ENCODE measurements at regions not wholly inside any gene's neighbourhood (a gene's known extent, or its start where the extent isn't known, plus 50 kb on each side); places are given as distances from the start of the nearest gene placed in this dataset.
A peak's percentile ranks its signal among the peaks of the same experiment; 100 is the strongest.
"Not testable (repeated sequence)": the region's sequence is repeated elsewhere in the genome, so short reads cannot be mapped to it uniquely, and the experiment has no call there.

DNA sequence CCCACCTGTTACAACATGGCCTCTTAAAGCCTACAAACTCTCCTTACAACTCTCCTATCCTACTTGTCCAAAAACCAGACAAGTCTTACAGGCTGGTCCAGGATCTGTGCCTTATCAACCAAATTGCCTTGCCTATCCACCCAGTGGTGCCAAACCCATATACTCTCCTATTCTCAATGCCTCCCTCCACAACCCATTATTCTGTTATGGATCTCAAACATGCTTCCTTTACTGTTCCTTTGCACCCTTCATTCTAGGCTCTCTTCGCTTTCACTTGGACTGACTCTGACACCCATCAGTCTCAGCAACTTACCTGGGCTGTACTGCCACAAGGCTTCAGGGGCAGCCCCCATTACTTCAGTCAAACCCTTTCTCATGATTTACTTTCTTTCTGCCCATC, 1112.1 kb upstream of the TMEM132C start:
- 100% methylated on average over 1 of the region's 1 CpG for WGBS (ENCODE audit: insufficient coverage)
- H3K36me3 ChIP-seq (ENCODE audit: control insufficient read depth in 4 of 4, insufficient read depth in 4 of 4, low read length in 3 of 4); H3K4me1 ChIP-seq (ENCODE audit: control extremely low read depth in 1 of 4, control insufficient read depth in 4 of 4, insufficient read depth in 4 of 4, low read length in 3 of 4); POLR2A ChIA-PET; H3K4me3 ChIP-seq (ENCODE audit: control insufficient read depth in 1 of 7, extremely low read depth in 1 of 7, insufficient read depth in 4 of 7, low read depth in 2 of 7, low read length in 6 of 7); DNase-seq; H3K27me3 ChIP-seq (replicated peaks in 2 of 5; ENCODE audit: control insufficient read depth in 4 of 5, insufficient read depth in 5 of 5, low read length in 4 of 5); CTCF ChIA-PET; H3K9me3 ChIP-seq (ENCODE audit: control extremely low read depth in 1 of 5, control insufficient read depth in 4 of 5, insufficient read depth in 2 of 5, low read depth in 1 of 5, low read length in 4 of 5): not testable (repeated sequence)
- H3K27ac ChIP-seq (ENCODE audit: insufficient read depth in 1 of 2, low read depth in 1 of 2, low read length in 2 of 2, poor library complexity in 1 of 2, severe bottlenecking in 2 of 2) = peak overlapping the region in 1 of 2 experiments; percentile 66

GRCh38 chr12:127155935-127156619, 1110.9 kb upstream of the TMEM132C start:
- H3K9me3 ChIP-seq (ENCODE audit: control extremely low read depth in 1 of 5, control insufficient read depth in 4 of 5, insufficient read depth in 2 of 5, low read depth in 1 of 5, low read length in 4 of 5); DNase-seq; H3K4me1 ChIP-seq (ENCODE audit: control extremely low read depth in 1 of 4, control insufficient read depth in 4 of 4, insufficient read depth in 4 of 4, low read length in 3 of 4); H3K36me3 ChIP-seq (ENCODE audit: control insufficient read depth in 4 of 4, insufficient read depth in 4 of 4, low read length in 3 of 4); POLR2A ChIA-PET; CTCF ChIA-PET; H3K4me3 ChIP-seq (ENCODE audit: control insufficient read depth in 1 of 7, extremely low read depth in 1 of 7, insufficient read depth in 4 of 7, low read depth in 2 of 7, low read length in 6 of 7); H3K27me3 ChIP-seq (replicated peaks in 2 of 5; ENCODE audit: control insufficient read depth in 4 of 5, insufficient read depth in 5 of 5, low read length in 4 of 5): not testable (repeated sequence)
- WGBS (ENCODE audit: insufficient coverage) = 100% methylated on average over 4 of the region's 5 CpGs
- H3K27ac ChIP-seq (ENCODE audit: insufficient read depth in 1 of 2, low read depth in 1 of 2, low read length in 2 of 2, poor library complexity in 1 of 2, severe bottlenecking in 2 of 2) = peak overlapping the region in 1 of 2 experiments; percentile 34

DNA sequence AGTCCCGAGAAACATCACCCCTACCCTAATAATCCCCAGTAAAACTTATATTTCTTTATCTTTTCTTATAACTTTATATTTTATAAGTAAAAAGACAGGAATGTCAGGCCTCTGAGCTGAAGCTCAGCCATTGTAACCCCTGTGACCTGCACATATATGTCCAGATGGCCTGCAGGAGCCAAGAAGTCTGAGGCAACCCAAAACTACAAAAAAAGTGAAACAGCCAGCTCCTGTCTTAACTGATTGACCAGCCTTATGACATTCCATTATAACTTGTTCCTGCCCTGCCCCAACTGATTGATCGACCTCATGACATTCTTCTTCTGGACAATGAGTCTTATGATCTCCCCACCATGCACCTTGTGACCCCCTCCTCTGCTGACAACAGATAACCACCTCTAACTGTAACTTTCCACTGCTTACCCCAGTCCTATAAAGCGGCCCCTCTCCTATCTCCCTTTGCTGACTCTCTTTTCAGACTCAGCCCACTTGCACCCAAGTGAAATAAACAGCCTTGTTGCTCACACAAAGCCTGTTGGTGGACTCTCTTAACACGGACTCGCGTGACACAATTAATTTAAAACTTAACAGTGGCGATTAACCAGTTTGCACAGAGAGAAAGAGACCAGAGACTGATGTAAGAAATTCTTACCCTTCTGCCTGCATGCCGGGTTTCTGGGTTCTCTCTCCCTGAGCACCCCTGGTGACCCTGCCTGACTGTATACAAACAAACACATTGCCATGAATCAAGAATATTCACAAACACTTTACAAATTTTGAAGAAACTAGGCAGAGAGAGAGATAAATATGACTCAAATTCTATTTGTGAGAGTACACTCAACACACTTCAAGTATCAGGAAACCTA, 1109.2 kb upstream of the TMEM132C start:
- H3K4me1 ChIP-seq (ENCODE audit: control extremely low read depth in 1 of 4, control insufficient read depth in 4 of 4, insufficient read depth in 4 of 4, low read length in 3 of 4); H3K36me3 ChIP-seq (ENCODE audit: control insufficient read depth in 4 of 4, insufficient read depth in 4 of 4, low read length in 3 of 4); H3K9me3 ChIP-seq (ENCODE audit: control extremely low read depth in 1 of 5, control insufficient read depth in 4 of 5, insufficient read depth in 2 of 5, low read depth in 1 of 5, low read length in 4 of 5); H3K27me3 ChIP-seq (replicated peaks in 2 of 5; ENCODE audit: control insufficient read depth in 4 of 5, insufficient read depth in 5 of 5, low read length in 4 of 5); CTCF ChIA-PET; POLR2A ChIA-PET; DNase-seq; H3K4me3 ChIP-seq (ENCODE audit: control insufficient read depth in 1 of 7, extremely low read depth in 1 of 7, insufficient read depth in 4 of 7, low read depth in 2 of 7, low read length in 6 of 7): not testable (repeated sequence)
- peak overlapping the region in 1 of 2 experiments; percentile 59 for H3K27ac ChIP-seq (ENCODE audit: insufficient read depth in 1 of 2, low read depth in 1 of 2, low read length in 2 of 2, poor library complexity in 1 of 2, severe bottlenecking in 2 of 2)
- 94% methylated on average over 6 of the region's 8 CpGs for WGBS (ENCODE audit: insufficient coverage)

- Histone ChIP-seq H3K27ac (ENCODE audit: insufficient read depth in 1 of 2, low read depth in 1 of 2, low read length in 2 of 2, poor library complexity in 1 of 2, severe bottlenecking in 2 of 2) (peak overlapping the region in 1 of 2 experiments; percentile 59), H3K36me3 (ENCODE audit: control insufficient read depth in 4 of 4, insufficient read depth in 4 of 4, low read length in 3 of 4) (no peaks in the 10 kb centered on the region), H3K4me1 (ENCODE audit: control extremely low read depth in 1 of 4, control insufficient read depth in 4 of 4, insufficient read depth in 4 of 4, low read length in 3 of 4) (peaks cover 0 to 5% (median 0%) of the 10 kb centered on the region in 4 experiments), H3K4me3 (ENCODE audit: control insufficient read depth in 1 of 7, extremely low read depth in 1 of 7, insufficient read depth in 4 of 7, low read depth in 2 of 7, low read length in 6 of 7) (no peak overlapping the region), H3K9me3 (ENCODE audit: control extremely low read depth in 1 of 5, control insufficient read depth in 4 of 5, insufficient read depth in 2 of 5, low read depth in 1 of 5, low read length in 4 of 5) (no peaks in the 10 kb centered on the region), H3K27me3 (replicated peaks in 2 of 5; ENCODE audit: control insufficient read depth in 4 of 5, insufficient read depth in 5 of 5, low read length in 4 of 5) (no peaks in the 10 kb centered on the region)
- no CpG with 5 or more reads among the region's 4 CpGs for WGBS (ENCODE audit: insufficient coverage)
- ChIA-PET CTCF (no interaction called here), POLR2A (no interaction called here)
- no peak for DNase-seq
Observed at GRCh38 chr12:127158385-127159061, 1108.4 kb upstream of the TMEM132C start.

GRCh38 chr12:127161466-127161865, 1105.5 kb upstream of the TMEM132C start:
- no CpG with 5 or more reads among the region's 2 CpGs for WGBS (ENCODE audit: insufficient coverage)
- peaks cover 0 to 5% (median 0%) of the 10 kb centered on the region in 4 experiments for H3K4me1 ChIP-seq (ENCODE audit: control extremely low read depth in 1 of 4, control insufficient read depth in 4 of 4, insufficient read depth in 4 of 4, low read length in 3 of 4)
- DNase-seq = no peak
- H3K9me3 ChIP-seq (ENCODE audit: control extremely low read depth in 1 of 5, control insufficient read depth in 4 of 5, insufficient read depth in 2 of 5, low read depth in 1 of 5, low read length in 4 of 5) = no peaks in the 10 kb centered on the region
- H3K27ac ChIP-seq (ENCODE audit: insufficient read depth in 1 of 2, low read depth in 1 of 2, low read length in 2 of 2, poor library complexity in 1 of 2, severe bottlenecking in 2 of 2) = no peak overlapping the region
- POLR2A ChIA-PET = no interaction called here
- H3K4me3 ChIP-seq (ENCODE audit: control insufficient read depth in 1 of 7, extremely low read depth in 1 of 7, insufficient read depth in 4 of 7, low read depth in 2 of 7, low read length in 6 of 7) = no peak overlapping the region
- H3K27me3 ChIP-seq (replicated peaks in 2 of 5; ENCODE audit: control insufficient read depth in 4 of 5, insufficient read depth in 5 of 5, low read length in 4 of 5) = no peaks in the 10 kb centered on the region
- CTCF ChIA-PET = no interaction called here
- H3K36me3 ChIP-seq (ENCODE audit: control insufficient read depth in 4 of 4, insufficient read depth in 4 of 4, low read length in 3 of 4) = no peaks in the 10 kb centered on the region

- Histone ChIP-seq H3K27ac (ENCODE audit: insufficient read depth in 1 of 2, low read depth in 1 of 2, low read length in 2 of 2, poor library complexity in 1 of 2, severe bottlenecking in 2 of 2) (no peak overlapping the region), H3K4me3 (ENCODE audit: control insufficient read depth in 1 of 7, extremely low read depth in 1 of 7, insufficient read depth in 4 of 7, low read depth in 2 of 7, low read length in 6 of 7) (no peak overlapping the region), H3K4me1 (ENCODE audit: control extremely low read depth in 1 of 4, control insufficient read depth in 4 of 4, insufficient read depth in 4 of 4, low read length in 3 of 4) (peaks cover 0 to 5% (median 0%) of the 10 kb centered on the region in 4 experiments), H3K27me3 (replicated peaks in 2 of 5; ENCODE audit: control insufficient read depth in 4 of 5, insufficient read depth in 5 of 5, low read length in 4 of 5) (peaks cover 0 to 2% (median 0%) of the 10 kb centered on the region in 5 experiments), H3K9me3 (ENCODE audit: control extremely low read depth in 1 of 5, control insufficient read depth in 4 of 5, insufficient read depth in 2 of 5, low read depth in 1 of 5, low read length in 4 of 5) (no peaks in the 10 kb centered on the region), H3K36me3 (ENCODE audit: control insufficient read depth in 4 of 4, insufficient read depth in 4 of 4, low read length in 3 of 4) (no peaks in the 10 kb centered on the region)
- WGBS (ENCODE audit: insufficient coverage) = 100% methylated on average over 1 of the region's 2 CpGs
- ChIA-PET CTCF (no interaction called here), POLR2A (no interaction called here)
- no peak for DNase-seq
Observed at GRCh38 chr12:127162307-127162706, 1104.7 kb upstream of the TMEM132C start.

GRCh38 chr12:127162902-127163301, 1104.1 kb upstream of the TMEM132C start:
- H3K36me3 ChIP-seq (ENCODE audit: control insufficient read depth in 4 of 4, insufficient read depth in 4 of 4, low read length in 3 of 4) = no peaks in the 10 kb centered on the region
- H3K27me3 ChIP-seq (replicated peaks in 2 of 5; ENCODE audit: control insufficient read depth in 4 of 5, insufficient read depth in 5 of 5, low read length in 4 of 5) = peaks cover 0 to 2% (median 0%) of the 10 kb centered on the region in 5 experiments
- no peak overlapping the region for H3K4me3 ChIP-seq (ENCODE audit: control insufficient read depth in 1 of 7, extremely low read depth in 1 of 7, insufficient read depth in 4 of 7, low read depth in 2 of 7, low read length in 6 of 7)
- no peak overlapping the region for H3K27ac ChIP-seq (ENCODE audit: insufficient read depth in 1 of 2, low read depth in 1 of 2, low read length in 2 of 2, poor library complexity in 1 of 2, severe bottlenecking in 2 of 2)
- CTCF ChIA-PET = no interaction called here
- peaks cover 0 to 5% (median 0%) of the 10 kb centered on the region in 4 experiments for H3K4me1 ChIP-seq (ENCODE audit: control extremely low read depth in 1 of 4, control insufficient read depth in 4 of 4, insufficient read depth in 4 of 4, low read length in 3 of 4)
- 0% methylated on average over 1 of the region's 1 CpG for WGBS (ENCODE audit: insufficient coverage)
- no peaks in the 10 kb centered on the region for H3K9me3 ChIP-seq (ENCODE audit: control extremely low read depth in 1 of 5, control insufficient read depth in 4 of 5, insufficient read depth in 2 of 5, low read depth in 1 of 5, low read length in 4 of 5)
- POLR2A ChIA-PET = interaction anchor here (0.5 kb wide), 1 partner anchor 9 kb away, joined by 4 read pairs; no protein-coding TSS in a partner anchor
- DNase-seq = peak; percentile 19 to 86 (median 81)

Data from common myeloid progenitor, CD34-positive (primary cell).